GM12891 (cell line): ENCODE measurements at regions not wholly inside any gene's neighbourhood (a gene's known extent, or its start where the extent isn't known, plus 50 kb on each side); places are given as distances from the start of the nearest gene placed in this dataset.
"Not testable (repeated sequence)": the region's sequence is repeated elsewhere in the genome, so short reads cannot be mapped to it uniquely, and the experiment has no call there.

Experiments used
- DNase-seq: peaks from one replicate; pipeline ENCODE4 v3.0.0; 2011; ENCODE audit warnings: low spot score; ENCODE audit not compliant: insufficient read length
- FAIRE-seq: peaks from 2 replicates; lab custom pipeline; 2011; peaks lifted over from hg19 to GRCh38; lab: Jason Lieb, UNC
- PAX5 ChIP-seq: IDR thresholded peaks from 2 replicates; pipeline ENCODE4 v1.6.1; 2011; ENCODE audit warnings: low read length, moderate library complexity, mild to moderate bottlenecking; ENCODE audit not compliant: insufficient read depth, severe bottlenecking
- POLR2A ChIP-seq: IDR thresholded peaks from 2 replicates; pipeline ENCODE4 v1.6.1; 2011; ENCODE audit warnings: low read depth, low read length, control low read depth
- POLR2AphosphoS5 ChIP-seq: IDR thresholded peaks from 2 replicates; pipeline ENCODE4 v1.6.1; 2011; ENCODE audit warnings: low read depth, low read length, control low read depth
- POU2F2 ChIP-seq: IDR thresholded peaks from 2 replicates; pipeline ENCODE4 v1.6.1; 2011; ENCODE audit warnings: low read depth, mild to moderate bottlenecking, control low read depth, low read length, moderate library complexity
- SPI1 ChIP-seq: IDR thresholded peaks from 2 replicates; pipeline ENCODE4 v1.6.1; 2011; ENCODE audit warnings: low read depth, low read length, control low read depth
- TAF1 ChIP-seq: IDR thresholded peaks from 2 replicates; pipeline ENCODE4 v1.6.1; 2011; ENCODE audit warnings: low read depth, low read length, control low read depth

DNA sequence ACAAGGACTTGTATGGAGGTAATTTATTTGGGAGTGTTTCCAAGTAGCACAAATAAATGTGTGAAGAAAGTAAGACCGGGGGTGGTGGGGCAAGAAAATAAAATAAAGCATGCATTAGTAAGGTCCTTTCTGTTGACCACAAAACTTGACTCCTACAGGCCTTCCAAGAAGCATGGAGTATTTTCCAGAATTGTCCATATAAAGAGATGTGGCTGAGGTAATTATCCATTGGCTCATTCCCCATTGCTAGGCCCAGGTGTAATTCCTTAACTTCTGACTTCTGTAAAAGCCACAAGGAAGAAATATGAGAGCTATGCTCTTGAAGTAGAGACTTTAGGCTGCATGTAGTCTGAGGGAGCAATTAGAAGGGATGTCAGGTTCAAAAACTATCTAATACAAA is 430.5 kb upstream of the PABPC4L start:
- DNase-seq (no peak), FAIRE-seq (no peak)
- TF ChIP-seq POLR2AphosphoS5 (no peak), TAF1 (no peak), SPI1 (no peak), PAX5 (no peak), POU2F2 (no peak)

- FAIRE-seq: no peak
- TF ChIP-seq PAX5 (no peak), POLR2AphosphoS5 (no peak), SPI1 (no peak), POLR2A (no peak), TAF1 (no peak)
- no peak for DNase-seq
These were observed 426.5 kb upstream of the PABPC4L start for GRCh38 chr4:134628066-134628465.

DNA sequence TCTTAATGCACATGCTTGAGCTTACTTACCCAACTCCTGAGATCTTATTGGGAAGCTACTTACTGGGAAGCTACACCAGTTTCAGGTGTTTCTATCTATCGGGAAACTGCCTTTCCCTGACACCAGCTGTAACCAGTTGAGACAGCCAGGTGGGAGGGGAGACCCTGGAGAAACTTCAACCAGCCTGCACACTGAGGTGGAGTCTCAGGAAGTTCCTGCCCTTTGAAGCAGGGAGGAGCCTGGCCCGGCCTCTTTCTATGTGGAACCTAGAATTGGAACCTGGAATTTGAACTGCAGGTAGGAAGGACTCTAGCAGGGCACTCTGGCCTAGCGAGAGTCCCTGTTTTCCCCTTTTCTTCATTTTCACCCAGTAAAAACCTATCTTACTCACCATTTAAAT is 425.8 kb upstream of the PABPC4L start:
- TF ChIP-seq PAX5: no peak
- TF ChIP-seq POLR2AphosphoS5: no peak
- no peak for TF ChIP-seq SPI1
- TF ChIP-seq POU2F2: no peak
- TF ChIP-seq POLR2A: no peak
- no peak for TF ChIP-seq TAF1
- no peak for DNase-seq
- no peak for FAIRE-seq

DNA sequence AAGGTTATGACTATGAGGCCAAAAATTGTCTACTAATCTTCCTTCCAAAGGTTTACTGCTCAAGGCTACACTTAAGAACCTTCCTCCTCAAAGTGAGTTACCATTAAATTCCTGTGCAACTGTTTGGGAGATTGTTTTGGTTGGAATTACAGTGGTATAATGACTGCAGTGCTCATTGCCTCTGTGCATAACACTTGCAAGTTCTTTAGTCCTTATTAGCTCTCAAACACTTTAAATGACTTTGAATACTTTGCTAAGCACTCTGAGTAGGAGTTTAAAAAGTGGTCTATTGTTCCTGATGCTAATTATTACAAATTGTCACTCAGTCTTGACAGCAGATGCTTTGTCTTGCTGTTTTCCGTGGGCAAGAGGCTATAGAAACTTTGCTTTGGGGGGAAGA is 422.8 kb upstream of the PABPC4L start:
- DNase-seq (no peak), FAIRE-seq (no peak)
- no peak for TF ChIP-seq TAF1
- no peak for TF ChIP-seq PAX5
- TF ChIP-seq POU2F2: no peak
- TF ChIP-seq SPI1: no peak

DNA sequence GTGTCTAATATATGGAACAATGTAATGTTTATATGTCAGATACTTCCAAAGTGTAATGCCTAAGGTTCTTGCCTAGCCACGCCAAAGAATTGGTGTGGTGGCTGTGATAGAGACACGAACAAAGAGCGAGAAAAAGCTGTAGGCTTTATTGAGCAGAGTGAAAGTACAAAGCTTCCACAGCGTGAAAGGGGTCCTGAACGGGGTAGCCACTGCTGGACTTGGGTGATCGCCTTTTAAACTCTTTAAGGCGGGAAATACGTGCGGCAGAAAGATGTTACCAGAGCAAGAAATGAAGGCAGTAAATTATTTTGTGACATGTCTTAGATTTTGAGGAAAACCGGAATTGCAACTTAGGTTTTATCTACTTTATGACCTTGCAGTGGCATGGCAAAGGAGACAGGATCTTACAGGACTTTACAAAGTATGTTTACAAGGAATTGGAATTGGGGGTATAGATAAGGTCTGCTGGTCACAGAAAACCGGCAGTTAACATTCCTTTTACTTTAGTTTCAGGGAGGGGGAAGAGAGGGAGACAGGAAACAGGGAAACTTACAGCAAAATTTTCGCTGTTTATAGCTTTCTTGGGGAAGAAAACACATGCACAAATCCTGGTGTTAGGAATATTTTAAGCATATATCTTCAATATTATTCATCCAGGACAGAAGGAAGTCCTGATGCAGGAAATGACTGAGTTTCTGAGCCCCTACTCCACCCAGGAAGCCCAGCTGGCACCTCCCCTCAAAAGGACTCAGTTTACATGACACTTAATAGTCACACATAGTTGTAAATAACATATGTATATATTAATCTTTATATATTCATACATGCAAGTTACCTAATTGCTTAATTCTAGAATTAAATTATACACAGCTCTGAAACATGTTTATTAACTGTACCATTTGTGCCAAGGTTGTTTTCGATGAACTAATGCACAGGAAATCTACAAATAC is 421.3 kb upstream of the PABPC4L start:
- not testable (repeated sequence) for FAIRE-seq, DNase-seq

GRCh38 chr4:134622199-134622598 is 420.6 kb upstream of the PABPC4L start:
- FAIRE-seq (no peak), DNase-seq (no peak)
- TF ChIP-seq POLR2A (no peak), TAF1 (no peak), POU2F2 (no peak), SPI1 (no peak)

GRCh38 chr4:134621715-134622114 is 420.1 kb upstream of the PABPC4L start:
- FAIRE-seq, DNase-seq: not testable (repeated sequence)

- DNase-seq (no peak), FAIRE-seq (no peak)
- TF ChIP-seq PAX5: no peak
- TF ChIP-seq TAF1: no peak
- no peak for TF ChIP-seq SPI1
- no peak for TF ChIP-seq POLR2A
- no peak for TF ChIP-seq POU2F2
- no peak for TF ChIP-seq POLR2AphosphoS5
These were observed 409.4 kb upstream of the PABPC4L start for GRCh38 chr4:134610956-134611355.

DNA sequence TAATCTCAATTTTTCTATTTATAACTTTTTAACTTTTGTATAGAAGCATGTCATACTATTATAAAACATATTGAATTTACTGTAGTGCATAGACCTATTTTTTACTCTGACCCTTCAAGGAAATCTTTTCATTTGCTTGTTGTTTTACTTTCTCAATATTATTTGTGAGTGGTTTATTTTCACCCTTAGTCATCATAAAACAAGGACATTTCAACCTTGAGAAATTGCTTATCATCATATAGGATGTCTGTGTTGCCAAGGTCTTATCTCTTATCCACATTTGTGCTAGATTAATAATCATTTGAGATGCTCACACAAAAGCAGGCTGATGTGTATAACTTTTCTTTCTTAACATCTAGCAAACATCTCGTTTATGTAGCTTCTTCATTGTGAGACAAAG is 408.6 kb upstream of the PABPC4L start:
- FAIRE-seq (no peak), DNase-seq (no peak)
- TF ChIP-seq PAX5: no peak
- no peak for TF ChIP-seq POLR2A
- TF ChIP-seq SPI1: no peak
- TF ChIP-seq TAF1: no peak
- TF ChIP-seq POU2F2: no peak
- TF ChIP-seq POLR2AphosphoS5: no peak

DNA sequence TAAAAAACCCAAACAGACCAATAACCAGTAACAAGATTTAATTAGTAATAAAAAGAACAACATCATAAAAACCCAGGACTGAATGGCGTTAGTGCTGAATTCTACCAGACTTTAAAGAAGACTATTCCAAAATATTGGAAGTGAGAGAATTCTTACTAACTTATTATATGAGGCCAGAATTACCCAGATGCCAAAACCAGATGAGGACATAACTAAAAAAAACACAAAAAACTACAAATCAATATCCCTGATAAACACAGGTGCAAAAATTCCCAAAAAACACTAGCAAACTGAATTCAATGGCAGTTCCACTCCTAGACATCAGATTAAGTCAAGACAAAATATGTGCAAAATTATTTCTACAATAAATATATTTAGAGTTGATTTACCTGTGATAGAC is 400.1 kb upstream of the PABPC4L start:
- DNase-seq (no peak), FAIRE-seq (no peak)
- TF ChIP-seq POLR2AphosphoS5: no peak
- no peak for TF ChIP-seq POU2F2
- no peak for TF ChIP-seq POLR2A
- TF ChIP-seq PAX5: no peak
- no peak for TF ChIP-seq SPI1
- TF ChIP-seq TAF1: no peak

GRCh38 chr4:134591326-134591725 is 389.7 kb upstream of the PABPC4L start:
- no peak for DNase-seq
- FAIRE-seq: no peak
- TF ChIP-seq POU2F2 (no peak), POLR2A (no peak), POLR2AphosphoS5 (no peak), SPI1 (no peak), PAX5 (no peak), TAF1 (no peak)
